ENCODE measurements at regions not wholly inside any gene's neighbourhood (a gene's known extent, or its start where the extent isn't known, plus 50 kb on each side); places are given as distances from the start of the nearest gene placed in this dataset.

DNA sequence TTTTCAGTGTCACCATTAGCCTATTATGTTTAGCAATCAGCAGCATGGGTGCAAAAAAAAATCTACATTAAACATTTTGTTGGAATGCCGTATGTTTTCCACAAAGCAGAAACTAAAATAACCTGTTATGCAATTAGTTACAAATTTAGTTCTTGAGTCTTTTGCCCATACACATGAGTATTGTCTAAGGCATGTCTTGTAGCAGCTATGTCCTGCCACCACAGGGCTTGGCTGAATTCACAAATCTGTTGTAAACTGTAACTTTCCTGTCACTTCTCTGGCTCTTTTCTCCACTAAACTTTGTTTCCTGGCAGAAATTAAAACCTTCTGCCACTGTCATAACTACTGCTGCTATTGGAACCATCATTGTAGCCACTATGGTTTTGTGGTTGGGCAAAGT is 277.9 kb upstream of the SPRY2 start:
- no peak for TF ChIP-seq CTCF (conservative IDR thresholded peaks at IDR 0.05; ENCODE audit: low read depth, low read length)
- no peak for TF ChIP-seq POLR2A (IDR thresholded peaks at IDR 0.05; ENCODE audit: low read depth, low read length)

Data from IMR-90 (cell line).